HepG2 (cell line): ENCODE measurements at regions not wholly inside any gene's neighbourhood (a gene's known extent, or its start where the extent isn't known, plus 50 kb on each side); places are given as distances from the start of the nearest gene placed in this dataset.

Experiments used
- POLR2A ChIP-seq, 2 experiments: IDR thresholded peaks; 2 replicates each; pipeline ENCODE4 v1.6.1; 2011; ENCODE audit warnings: low read depth in 2 of 2, low read length in 2 of 2, mild to moderate bottlenecking in 1 of 2, moderate library complexity in 1 of 2; ENCODE audit not compliant: insufficient read depth in 1 of 2
- ZNF724P ChIP-seq: sonication (generic); formaldehyde crosslinking; IDR thresholded peaks from 2 replicates; pipeline ENCODE4 v1.8.0; 2022; ENCODE audit warnings: missing genetic modification reagents, borderline replicate concordance
- TF ChIP-seq, protein P1 (sequence below): sonication (generic); formaldehyde crosslinking; IDR thresholded peaks from 2 replicates; pipeline ENCODE4 v1.4.0; 2020; ENCODE audit warnings: mild to moderate bottlenecking, missing genetic modification reagents

- TF ChIP-seq ZNF724P (CRISPR knock-in tag) (no peak), POLR2A (IDR thresholded peaks at IDR 0.05; ENCODE audit: insufficient read depth in 1 of 2, low read depth in 2 of 2, low read length in 2 of 2) (no peak)
- TF ChIP-seq, protein P1, sequence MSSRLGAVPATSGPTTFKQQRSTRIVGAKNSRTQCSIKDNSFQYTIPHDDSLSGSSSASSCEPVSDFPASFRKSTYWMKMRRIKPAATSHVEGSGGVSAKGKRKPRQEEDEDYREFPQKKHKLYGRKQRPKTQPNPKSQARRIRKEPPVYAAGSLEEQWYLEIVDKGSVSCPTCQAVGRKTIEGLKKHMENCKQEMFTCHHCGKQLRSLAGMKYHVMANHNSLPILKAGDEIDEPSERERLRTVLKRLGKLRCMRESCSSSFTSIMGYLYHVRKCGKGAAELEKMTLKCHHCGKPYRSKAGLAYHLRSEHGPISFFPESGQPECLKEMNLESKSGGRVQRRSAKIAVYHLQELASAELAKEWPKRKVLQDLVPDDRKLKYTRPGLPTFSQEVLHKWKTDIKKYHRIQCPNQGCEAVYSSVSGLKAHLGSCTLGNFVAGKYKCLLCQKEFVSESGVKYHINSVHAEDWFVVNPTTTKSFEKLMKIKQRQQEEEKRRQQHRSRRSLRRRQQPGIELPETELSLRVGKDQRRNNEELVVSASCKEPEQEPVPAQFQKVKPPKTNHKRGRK = no peak
Measured at GRCh38 chr14:104398656-104399055, 180.9 kb upstream of the C14orf180 start.
